ENCODE measurements at regions not wholly inside any gene's neighbourhood (a gene's known extent, or its start where the extent isn't known, plus 50 kb on each side); places are given as distances from the start of the nearest gene placed in this dataset.
"Not testable (repeated sequence)": the region's sequence is repeated elsewhere in the genome, so short reads cannot be mapped to it uniquely, and the experiment has no call there.

DNA sequence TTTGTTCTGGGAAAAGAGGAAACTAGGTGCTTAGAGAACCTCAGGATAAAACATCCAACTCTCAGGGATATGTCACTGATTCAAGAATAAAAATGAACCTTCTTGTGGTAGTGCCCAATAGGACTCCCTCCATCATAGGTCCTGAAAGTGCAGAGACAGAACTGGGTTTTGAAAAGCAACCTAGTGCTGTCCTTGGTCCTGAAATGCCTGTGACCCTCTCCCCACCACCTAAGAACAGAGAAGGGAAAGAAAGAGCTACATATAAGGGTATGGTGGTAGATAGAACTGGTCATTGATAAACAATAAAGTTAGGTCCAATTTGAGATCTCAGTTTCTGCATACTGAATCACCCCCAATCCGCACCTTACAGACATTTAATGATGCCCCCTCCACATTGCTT is 953.3 kb downstream of the XPNPEP1 start:
- no peak overlapping the region for H3K27ac Mint-ChIP-seq
- no peak overlapping the region for H3K4me3 Mint-ChIP-seq
- DNase-seq: no peak
- no peaks in the 10 kb centered on the region for H3K27me3 Mint-ChIP-seq
- no peaks in the 10 kb centered on the region for H3K4me1 Mint-ChIP-seq
- no peaks in the 10 kb centered on the region for H3K36me3 Mint-ChIP-seq (ENCODE audit: low read depth)
- H3K9me3 Mint-ChIP-seq: peaks cover 5% of the 10 kb centered on the region
- CTCF ChIA-PET: no interaction called here
- POLR2A ChIA-PET: no interaction called here

- no peaks in the 10 kb centered on the region for H3K36me3 Mint-ChIP-seq (ENCODE audit: low read depth)
- CTCF ChIA-PET: no interaction called here
These were observed 956.9 kb downstream of the XPNPEP1 start for GRCh38 chr10:108966411-108966810.

GRCh38 chr10:108966005-108966404 is 957.3 kb downstream of the XPNPEP1 start:
- POLR2A ChIA-PET: no interaction called here
- Mint-ChIP-seq H3K4me1 (no peaks in the 10 kb centered on the region), H3K36me3 (ENCODE audit: low read depth) (no peaks in the 10 kb centered on the region), H3K27ac (no peak overlapping the region), H3K9me3 (peaks cover 6% of the 10 kb centered on the region), H3K4me3 (no peak overlapping the region), H3K27me3 (no peaks in the 10 kb centered on the region)
- CTCF ChIA-PET: no interaction called here
- DNase-seq: no peak

More at GRCh38 chr10:108966411-108966810, 956.9 kb downstream of the XPNPEP1 start:
- no peak overlapping the region for H3K4me3 Mint-ChIP-seq
- no peak for DNase-seq
- H3K27ac Mint-ChIP-seq: no peak overlapping the region
- no peaks in the 10 kb centered on the region for H3K4me1 Mint-ChIP-seq
- POLR2A ChIA-PET: no interaction called here
- peaks cover 5% of the 10 kb centered on the region for H3K9me3 Mint-ChIP-seq
- H3K27me3 Mint-ChIP-seq: no peaks in the 10 kb centered on the region

DNA sequence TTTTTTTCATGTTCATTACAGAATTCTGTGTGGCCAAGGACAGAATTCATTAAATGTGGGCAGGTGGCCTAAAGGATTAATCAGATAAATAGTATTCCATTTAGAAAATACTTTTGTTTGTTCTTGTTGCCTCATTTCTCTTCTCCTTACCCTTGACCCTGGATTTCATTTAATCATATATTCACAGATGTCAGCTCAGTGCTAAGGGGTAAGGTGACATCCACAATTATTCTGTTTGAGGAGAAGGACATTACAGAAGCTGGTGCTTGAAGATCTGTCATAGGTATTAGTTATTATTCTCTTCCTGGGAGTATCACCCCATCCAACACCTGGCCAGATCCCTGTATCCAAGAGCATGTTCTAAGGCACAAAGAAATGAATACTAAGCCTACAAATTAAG is 961.1 kb downstream of the XPNPEP1 start:
- ChIA-PET POLR2A (no interaction called here), CTCF (no interaction called here)
- peaks cover 5% of the 10 kb centered on the region for H3K9me3 Mint-ChIP-seq
- no peaks in the 10 kb centered on the region for H3K27me3 Mint-ChIP-seq
- no peaks in the 10 kb centered on the region for H3K36me3 Mint-ChIP-seq (ENCODE audit: low read depth)
- no peak for DNase-seq
- H3K27ac Mint-ChIP-seq: no peak overlapping the region
- no peak overlapping the region for H3K4me3 Mint-ChIP-seq
- no peaks in the 10 kb centered on the region for H3K4me1 Mint-ChIP-seq

- POLR2A ChIA-PET: no interaction called here
- Mint-ChIP-seq H3K27me3 (no peaks in the 10 kb centered on the region), H3K4me1 (no peaks in the 10 kb centered on the region), H3K4me3 (no peak overlapping the region), H3K9me3 (peaks cover 15% of the 10 kb centered on the region), H3K27ac (no peak overlapping the region), H3K36me3 (ENCODE audit: low read depth) (peaks cover 2% of the 10 kb centered on the region)
- no peak for DNase-seq
- CTCF ChIA-PET: no interaction called here
These were observed 965.6 kb downstream of the XPNPEP1 start for GRCh38 chr10:108957681-108958080.

DNA sequence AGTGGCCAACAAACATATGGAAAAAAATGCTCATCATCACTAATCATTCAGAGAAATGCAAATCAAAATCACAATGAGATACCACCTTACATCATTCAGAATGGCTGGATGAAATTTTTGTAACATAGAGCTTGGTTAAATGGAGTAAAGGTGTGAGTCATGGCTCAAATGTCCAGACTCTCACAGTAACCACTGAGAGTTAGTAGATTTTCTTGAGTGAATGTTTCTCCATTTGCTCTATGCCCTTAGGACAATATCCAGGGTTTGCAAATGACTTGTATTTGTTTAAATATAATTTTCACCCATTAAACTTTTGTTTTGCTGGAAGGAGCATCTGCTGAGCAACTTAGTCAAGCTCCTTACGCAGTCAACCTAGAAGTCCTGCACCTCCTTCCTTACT is 967.2 kb downstream of the XPNPEP1 start:
- H3K36me3 Mint-ChIP-seq (ENCODE audit: low read depth): peaks cover 2% of the 10 kb centered on the region
- H3K4me3 Mint-ChIP-seq: no peak overlapping the region
- peaks cover 20% of the 10 kb centered on the region for H3K9me3 Mint-ChIP-seq
- no peaks in the 10 kb centered on the region for H3K4me1 Mint-ChIP-seq
- no peak for DNase-seq
- CTCF ChIA-PET: no interaction called here
- no peak overlapping the region for H3K27ac Mint-ChIP-seq
- POLR2A ChIA-PET: no interaction called here
- no peaks in the 10 kb centered on the region for H3K27me3 Mint-ChIP-seq

DNA sequence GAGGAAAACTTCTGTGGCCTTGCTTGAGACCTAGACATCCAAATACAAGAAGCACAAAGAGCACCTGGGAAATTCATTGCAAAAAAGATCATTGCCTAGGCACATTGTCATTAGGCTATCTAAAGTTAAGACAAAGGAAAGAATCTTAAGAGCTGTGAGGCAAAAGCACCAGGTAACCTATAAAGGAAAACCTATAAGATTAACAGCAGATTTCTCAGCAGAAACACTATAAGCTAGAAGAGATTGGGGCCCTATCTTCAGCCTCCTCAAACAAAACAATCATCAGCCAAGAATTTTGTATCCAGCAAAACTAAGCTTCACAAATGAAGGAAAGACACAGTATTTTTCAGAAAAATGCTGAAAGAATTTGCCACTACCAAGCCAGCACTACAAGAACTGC is 1003.3 kb downstream of the XPNPEP1 start:
- H3K36me3 Mint-ChIP-seq (ENCODE audit: low read depth); H3K4me3 Mint-ChIP-seq; H3K27ac Mint-ChIP-seq; H3K27me3 Mint-ChIP-seq; H3K9me3 Mint-ChIP-seq; H3K4me1 Mint-ChIP-seq; CTCF ChIA-PET; POLR2A ChIA-PET; DNase-seq: not testable (repeated sequence)

DNA sequence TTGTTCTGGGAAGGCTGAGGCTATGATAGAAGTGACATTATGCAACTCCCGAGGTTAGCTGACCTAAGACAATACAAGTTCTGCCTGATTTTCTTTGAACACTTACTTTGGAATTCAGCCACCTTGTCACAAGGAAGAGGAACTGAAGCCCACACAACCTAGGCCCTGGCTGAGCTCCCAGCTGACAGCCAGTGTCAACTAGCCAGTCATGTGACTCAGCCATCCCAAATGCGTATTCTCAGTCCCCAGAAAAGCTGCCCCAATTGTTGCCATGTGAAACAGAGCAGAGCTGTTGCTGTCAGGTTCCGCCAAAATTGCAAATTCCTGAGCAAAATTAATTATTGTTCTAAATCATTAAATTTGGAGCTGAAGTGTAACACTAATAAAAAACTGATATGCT is 1010.0 kb downstream of the XPNPEP1 start:
- DNase-seq: no peak
- ChIA-PET CTCF (no interaction called here), POLR2A (no interaction called here)
- H3K9me3 Mint-ChIP-seq: no peaks in the 10 kb centered on the region
- no peaks in the 10 kb centered on the region for H3K27me3 Mint-ChIP-seq
- H3K36me3 Mint-ChIP-seq (ENCODE audit: low read depth): no peaks in the 10 kb centered on the region
- H3K27ac Mint-ChIP-seq: no peak overlapping the region
- H3K4me1 Mint-ChIP-seq: no peaks in the 10 kb centered on the region
- no peak overlapping the region for H3K4me3 Mint-ChIP-seq

GRCh38 chr10:108911814-108912541 is 1011.3 kb downstream of the XPNPEP1 start:
- Mint-ChIP-seq H3K27ac (no peak overlapping the region), H3K36me3 (ENCODE audit: low read depth) (no peaks in the 10 kb centered on the region), H3K27me3 (no peaks in the 10 kb centered on the region), H3K4me1 (no peaks in the 10 kb centered on the region), H3K4me3 (no peak overlapping the region), H3K9me3 (peaks cover 1% of the 10 kb centered on the region)
- POLR2A ChIA-PET: no interaction called here
- CTCF ChIA-PET: no interaction called here
- no peak for DNase-seq

GRCh38 chr10:108908096-108908495 is 1015.2 kb downstream of the XPNPEP1 start:
- no peak overlapping the region for H3K27ac Mint-ChIP-seq
- H3K4me1 Mint-ChIP-seq: no peaks in the 10 kb centered on the region
- no peaks in the 10 kb centered on the region for H3K36me3 Mint-ChIP-seq (ENCODE audit: low read depth)
- H3K4me3 Mint-ChIP-seq: no peak overlapping the region
- ChIA-PET CTCF (no interaction called here), POLR2A (no interaction called here)
- H3K9me3 Mint-ChIP-seq: peaks cover 8% of the 10 kb centered on the region
- no peak for DNase-seq
- H3K27me3 Mint-ChIP-seq: no peaks in the 10 kb centered on the region

DNA sequence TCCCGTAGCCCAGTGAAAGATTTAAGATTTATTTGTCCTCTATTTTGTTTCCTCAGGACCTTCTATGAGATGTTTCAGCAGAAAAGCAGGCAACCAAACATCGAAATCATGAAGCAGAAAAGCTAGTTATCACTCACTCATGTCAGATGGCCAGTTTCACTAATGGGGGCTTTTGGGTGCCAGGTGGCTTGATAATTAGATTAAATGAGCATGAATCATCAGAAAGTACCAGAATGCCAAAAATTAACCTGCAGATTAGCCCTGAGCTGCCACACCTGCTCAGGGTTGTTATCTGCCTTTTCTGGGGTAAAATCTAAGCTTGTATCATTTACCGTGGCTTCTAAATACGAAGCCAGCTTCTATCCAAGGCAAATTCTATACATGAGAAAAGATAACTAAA is 1017.5 kb downstream of the XPNPEP1 start:
- CTCF ChIA-PET: no interaction called here
- Mint-ChIP-seq H3K27ac (no peak overlapping the region), H3K27me3 (no peaks in the 10 kb centered on the region), H3K4me3 (no peak overlapping the region), H3K9me3 (peaks cover 11% of the 10 kb centered on the region), H3K4me1 (no peaks in the 10 kb centered on the region), H3K36me3 (ENCODE audit: low read depth) (no peaks in the 10 kb centered on the region)
- POLR2A ChIA-PET: no interaction called here
- DNase-seq: no peak

- H3K36me3 Mint-ChIP-seq (ENCODE audit: low read depth): no peaks in the 10 kb centered on the region
- H3K9me3 Mint-ChIP-seq: peaks cover 11% of the 10 kb centered on the region
- DNase-seq: no peak
- H3K4me1 Mint-ChIP-seq: no peaks in the 10 kb centered on the region
- ChIA-PET CTCF (no interaction called here), POLR2A (no interaction called here)
- H3K4me3 Mint-ChIP-seq: no peak overlapping the region
- H3K27ac Mint-ChIP-seq: no peak overlapping the region
- no peaks in the 10 kb centered on the region for H3K27me3 Mint-ChIP-seq
These were observed 1018.1 kb downstream of the XPNPEP1 start for GRCh38 chr10:108905171-108905570.

GRCh38 chr10:108904163-108904838 is 1019.0 kb downstream of the XPNPEP1 start:
- CTCF ChIA-PET: no interaction called here
- H3K27me3 Mint-ChIP-seq: no peaks in the 10 kb centered on the region
- peaks cover 14% of the 10 kb centered on the region for H3K9me3 Mint-ChIP-seq
- no peaks in the 10 kb centered on the region for H3K4me1 Mint-ChIP-seq
- H3K4me3 Mint-ChIP-seq: no peak overlapping the region
- DNase-seq: no peak
- no peaks in the 10 kb centered on the region for H3K36me3 Mint-ChIP-seq (ENCODE audit: low read depth)
- no peak overlapping the region for H3K27ac Mint-ChIP-seq
- POLR2A ChIA-PET: no interaction called here

GRCh38 chr10:108902619-108903285 is 1020.6 kb downstream of the XPNPEP1 start:
- ChIA-PET POLR2A (no interaction called here), CTCF (no interaction called here)
- peaks cover 14% of the 10 kb centered on the region for H3K9me3 Mint-ChIP-seq
- H3K4me3 Mint-ChIP-seq: no peak overlapping the region
- no peaks in the 10 kb centered on the region for H3K36me3 Mint-ChIP-seq (ENCODE audit: low read depth)
- H3K4me1 Mint-ChIP-seq: no peaks in the 10 kb centered on the region
- H3K27ac Mint-ChIP-seq: no peak overlapping the region
- no peaks in the 10 kb centered on the region for H3K27me3 Mint-ChIP-seq
- DNase-seq: no peak
